OCI-LY3 (cell line): ENCODE measurements at regions not wholly inside any gene's neighbourhood (a gene's known extent, or its start where the extent isn't known, plus 50 kb on each side); places are given as distances from the start of the nearest gene placed in this dataset.

Source experiments
- H2AFZ ChIP-seq: fragments of 200-600, 300-600 bp; shearing (Covaris generic); 2 replicates; pipeline ENCODE4 v1.6.0; 2014; ENCODE audit warnings: antibody characterized with exemption, low read depth, low read length
- H3K27ac ChIP-seq: fragments of 200-600, 300-600 bp; sonication (generic); 2 replicates; pipeline ENCODE4 v1.5.1; 2014; ENCODE audit warnings: mild to moderate bottlenecking, low read length, moderate library complexity, mixed read lengths
- H3K27me3 ChIP-seq: fragments of 200-600, 300-600 bp; sonication (generic); 2 replicates; pipeline ENCODE4 v1.6.1; 2014; ENCODE audit warnings: low read depth, low read length, mixed read lengths
- H3K36me3 ChIP-seq: fragments of 200-600, 300-600 bp; sonication (generic); replicated peaks from 2 replicates; pipeline ENCODE3; 2014; ENCODE audit warnings: low read depth, low read length, mixed read lengths
- H3K4me1 ChIP-seq: fragments of 300-600, 200-600 bp; sonication (generic); 2 replicates; pipeline ENCODE4 v1.6.1; 2014; ENCODE audit warnings: low read length, mixed read lengths
- H3K4me2 ChIP-seq: fragments of 200-600, 300-600 bp; sonication (generic); 2 replicates; pipeline ENCODE4 v1.6.1; 2014; ENCODE audit warnings: low read length, mixed read lengths
- H3K4me3 ChIP-seq: fragments of 300-600, 200-600 bp; sonication (generic); 2 replicates; pipeline ENCODE4 v1.5.1; 2014; ENCODE audit warnings: antibody characterized with exemption, mild to moderate bottlenecking, low read length, moderate library complexity
- H3K79me2 ChIP-seq: fragments of 300-600, 200-600 bp; shearing (Covaris generic); 2 replicates; pipeline ENCODE4 v1.6.1; 2014; ENCODE audit warnings: mild to moderate bottlenecking, low read length, mixed read lengths
- H3K9ac ChIP-seq: fragments of 300-600, 200-600 bp; shearing (Covaris generic); 2 replicates; pipeline ENCODE4 v1.6.0; 2014; ENCODE audit warnings: mild to moderate bottlenecking, low read length, moderate library complexity
- H3K9me3 ChIP-seq: fragments of 200-600, 300-600 bp; shearing (Covaris generic); 2 replicates; pipeline ENCODE4 v1.6.1; 2014; ENCODE audit warnings: low read length, mixed read lengths; ENCODE audit not compliant: insufficient read depth
- H4K20me1 ChIP-seq: fragments of 200-600, 300-600 bp; sonication (generic); 2 replicates; pipeline ENCODE4 v1.6.1; 2016; ENCODE audit warnings: low read length, mixed read lengths; ENCODE audit not compliant: insufficient read depth
- CTCF ChIP-seq: fragments of 200-600, 300-600 bp; sonication (generic); IDR thresholded peaks from 2 replicates; pipeline ENCODE4 v1.5.1; 2014; ENCODE audit warnings: antibody characterized with exemption, low read length, low read depth
- EZH2phosphoT487 ChIP-seq: fragments of 200-600 bp; shearing (Covaris generic); IDR thresholded peaks from 2 replicates; pipeline ENCODE4 v1.6.1; 2018; ENCODE audit warnings: antibody characterized with exemption, mixed run types, low read depth

- Histone ChIP-seq H4K20me1 (no peaks in the 10 kb centered on the region), H3K9me3 (no peaks in the 10 kb centered on the region), H3K4me3 (no peak overlapping the region), H3K27me3 (no peaks in the 10 kb centered on the region), H3K36me3 (no peaks in the 10 kb centered on the region), H2AFZ (no peak overlapping the region), H3K27ac (no peak overlapping the region), H3K9ac (no peak overlapping the region), H3K4me2 (no peak overlapping the region), H3K79me2 (no peaks in the 10 kb centered on the region), H3K4me1 (no peaks in the 10 kb centered on the region)
- TF ChIP-seq EZH2phosphoT487, result no peak
- TF ChIP-seq CTCF, result no peak
Measured at GRCh38 chr20:7660165-7660564, 280.1 kb downstream of the HAO1 start.

GRCh38 chr20:7665376-7665775 lies 274.9 kb downstream of the HAO1 start:
- Histone ChIP-seq H4K20me1 (no peaks in the 10 kb centered on the region), H3K36me3 (no peaks in the 10 kb centered on the region), H3K4me3 (no peak overlapping the region), H3K4me2 (no peak overlapping the region), H3K9ac (no peak overlapping the region), H2AFZ (no peak overlapping the region), H3K79me2 (no peaks in the 10 kb centered on the region), H3K4me1 (no peaks in the 10 kb centered on the region), H3K9me3 (no peaks in the 10 kb centered on the region), H3K27ac (no peak overlapping the region), H3K27me3 (no peaks in the 10 kb centered on the region)
- TF ChIP-seq EZH2phosphoT487, result no peak
- TF ChIP-seq CTCF, result no peak

GRCh38 chr20:7667194-7667593 lies 273.1 kb downstream of the HAO1 start:
- no peaks in the 10 kb centered on the region for H3K4me1 ChIP-seq
- no peaks in the 10 kb centered on the region for H3K36me3 ChIP-seq
- no peaks in the 10 kb centered on the region for H4K20me1 ChIP-seq
- no peak overlapping the region for H2AFZ ChIP-seq
- H3K27ac ChIP-seq, result no peak overlapping the region
- H3K9me3 ChIP-seq, result no peaks in the 10 kb centered on the region
- no peak overlapping the region for H3K4me3 ChIP-seq
- TF ChIP-seq CTCF (no peak), EZH2phosphoT487 (no peak)
- no peaks in the 10 kb centered on the region for H3K27me3 ChIP-seq
- no peaks in the 10 kb centered on the region for H3K79me2 ChIP-seq
- H3K9ac ChIP-seq, result no peak overlapping the region
- H3K4me2 ChIP-seq, result no peak overlapping the region

GRCh38 chr20:7672571-7672970 lies 267.7 kb downstream of the HAO1 start:
- no peak overlapping the region for H3K9ac ChIP-seq
- no peaks in the 10 kb centered on the region for H3K4me1 ChIP-seq
- H3K36me3 ChIP-seq, result no peaks in the 10 kb centered on the region
- TF ChIP-seq EZH2phosphoT487, result no peak
- TF ChIP-seq CTCF, result no peak
- no peak overlapping the region for H3K27ac ChIP-seq
- no peak overlapping the region for H3K4me3 ChIP-seq
- no peak overlapping the region for H3K4me2 ChIP-seq
- no peaks in the 10 kb centered on the region for H3K79me2 ChIP-seq
- H3K9me3 ChIP-seq, result no peaks in the 10 kb centered on the region
- H2AFZ ChIP-seq, result no peak overlapping the region
- no peaks in the 10 kb centered on the region for H3K27me3 ChIP-seq
- no peaks in the 10 kb centered on the region for H4K20me1 ChIP-seq
